ENCODE measurements at regions not wholly inside any gene's neighbourhood (a gene's known extent, or its start where the extent isn't known, plus 50 kb on each side); places are given as distances from the start of the nearest gene placed in this dataset.

GRCh38 chr6:169912266-169913095, 161.1 kb downstream of the ERMARD start:
- no peak for TF ChIP-seq TAF1 (IDR thresholded peaks at IDR 0.05; ENCODE audit: low read depth, low read length)
- TF ChIP-seq POU2F2 (IDR thresholded peaks at IDR 0.05; ENCODE audit: low read depth, low read length), result no peak
- no peak for TF ChIP-seq PAX5 (IDR thresholded peaks at IDR 0.05; ENCODE audit: insufficient read depth, low read length, severe bottlenecking)
- TF ChIP-seq POLR2AphosphoS5 (IDR thresholded peaks at IDR 0.05; ENCODE audit: low read depth, low read length), result no peak
- no peak for TF ChIP-seq POLR2A (IDR thresholded peaks at IDR 0.05; ENCODE audit: low read depth, low read length)
- TF ChIP-seq SPI1 (IDR thresholded peaks at IDR 0.05; ENCODE audit: low read depth, low read length), result no peak
- FAIRE-seq (no peak), DNase-seq (ENCODE audit: insufficient read length, low spot score) (no peak)

GRCh38 chr6:169911264-169912263, 160.1 kb downstream of the ERMARD start:
- FAIRE-seq (no peak), DNase-seq (ENCODE audit: insufficient read length, low spot score) (no peak)
- TF ChIP-seq POLR2A (IDR thresholded peaks at IDR 0.05; ENCODE audit: low read depth, low read length) (no peak), POLR2AphosphoS5 (IDR thresholded peaks at IDR 0.05; ENCODE audit: low read depth, low read length) (no peak), TAF1 (IDR thresholded peaks at IDR 0.05; ENCODE audit: low read depth, low read length) (no peak)

GRCh38 chr6:169909113-169909512, 157.7 kb downstream of the ERMARD start:
- DNase-seq (ENCODE audit: insufficient read length, low spot score), result no peak
- TF ChIP-seq PAX5 (IDR thresholded peaks at IDR 0.05; ENCODE audit: insufficient read depth, low read length, severe bottlenecking) (no peak), POLR2A (IDR thresholded peaks at IDR 0.05; ENCODE audit: low read depth, low read length) (no peak), SPI1 (IDR thresholded peaks at IDR 0.05; ENCODE audit: low read depth, low read length) (no peak), POU2F2 (IDR thresholded peaks at IDR 0.05; ENCODE audit: low read depth, low read length) (no peak), POLR2AphosphoS5 (IDR thresholded peaks at IDR 0.05; ENCODE audit: low read depth, low read length) (no peak), TAF1 (IDR thresholded peaks at IDR 0.05; ENCODE audit: low read depth, low read length) (no peak)
- FAIRE-seq, result no peak

- no peak for FAIRE-seq
- DNase-seq (ENCODE audit: insufficient read length, low spot score), result no peak
- TF ChIP-seq TAF1 (IDR thresholded peaks at IDR 0.05; ENCODE audit: low read depth, low read length), result no peak
- TF ChIP-seq POLR2AphosphoS5 (IDR thresholded peaks at IDR 0.05; ENCODE audit: low read depth, low read length), result no peak
- TF ChIP-seq SPI1 (IDR thresholded peaks at IDR 0.05; ENCODE audit: low read depth, low read length), result no peak
- no peak for TF ChIP-seq POU2F2 (IDR thresholded peaks at IDR 0.05; ENCODE audit: low read depth, low read length)
- TF ChIP-seq POLR2A (IDR thresholded peaks at IDR 0.05; ENCODE audit: low read depth, low read length), result no peak
- no peak for TF ChIP-seq PAX5 (IDR thresholded peaks at IDR 0.05; ENCODE audit: insufficient read depth, low read length, severe bottlenecking)
Observed at GRCh38 chr6:169908403-169908933, 157.0 kb downstream of the ERMARD start.

GRCh38 chr6:169907419-169908115, 156.1 kb downstream of the ERMARD start:
- no peak for TF ChIP-seq SPI1 (IDR thresholded peaks at IDR 0.05; ENCODE audit: low read depth, low read length)
- no peak for TF ChIP-seq POU2F2 (IDR thresholded peaks at IDR 0.05; ENCODE audit: low read depth, low read length)
- no peak for TF ChIP-seq PAX5 (IDR thresholded peaks at IDR 0.05; ENCODE audit: insufficient read depth, low read length, severe bottlenecking)
- TF ChIP-seq POLR2AphosphoS5 (IDR thresholded peaks at IDR 0.05; ENCODE audit: low read depth, low read length), result no peak
- TF ChIP-seq POLR2A (IDR thresholded peaks at IDR 0.05; ENCODE audit: low read depth, low read length), result no peak
- no peak for TF ChIP-seq TAF1 (IDR thresholded peaks at IDR 0.05; ENCODE audit: low read depth, low read length)
- no peak for FAIRE-seq

GRCh38 chr6:169906688-169907418, 155.4 kb downstream of the ERMARD start:
- no peak for TF ChIP-seq POU2F2 (IDR thresholded peaks at IDR 0.05; ENCODE audit: low read depth, low read length)
- no peak for TF ChIP-seq POLR2AphosphoS5 (IDR thresholded peaks at IDR 0.05; ENCODE audit: low read depth, low read length)
- no peak for TF ChIP-seq PAX5 (IDR thresholded peaks at IDR 0.05; ENCODE audit: insufficient read depth, low read length, severe bottlenecking)
- TF ChIP-seq SPI1 (IDR thresholded peaks at IDR 0.05; ENCODE audit: low read depth, low read length), result no peak
- TF ChIP-seq TAF1 (IDR thresholded peaks at IDR 0.05; ENCODE audit: low read depth, low read length), result no peak
- TF ChIP-seq POLR2A (IDR thresholded peaks at IDR 0.05; ENCODE audit: low read depth, low read length), result no peak
- no peak for FAIRE-seq
- DNase-seq (ENCODE audit: insufficient read length, low spot score), result no peak

More at GRCh38 chr6:169907419-169908115, 156.1 kb downstream of the ERMARD start:
- DNase-seq (ENCODE audit: insufficient read length, low spot score), result no peak

GRCh38 chr6:169906004-169906687, 154.7 kb downstream of the ERMARD start:
- FAIRE-seq (no peak), DNase-seq (ENCODE audit: insufficient read length, low spot score) (no peak)
- TF ChIP-seq SPI1 (IDR thresholded peaks at IDR 0.05; ENCODE audit: low read depth, low read length) (no peak), PAX5 (IDR thresholded peaks at IDR 0.05; ENCODE audit: insufficient read depth, low read length, severe bottlenecking) (no peak), POLR2AphosphoS5 (IDR thresholded peaks at IDR 0.05; ENCODE audit: low read depth, low read length) (no peak), TAF1 (IDR thresholded peaks at IDR 0.05; ENCODE audit: low read depth, low read length) (no peak), POU2F2 (IDR thresholded peaks at IDR 0.05; ENCODE audit: low read depth, low read length) (no peak)
